Stimulated activated CD8-positive, alpha-beta memory T cell treated with anti-CD3 and anti-CD28 coated beads, Interleukin-12 subunit alpha, Interleukin-12 subunit beta, amount 100 ng/mL, for 24 hours (primary cell): ENCODE measurements at regions not wholly inside any gene's neighbourhood (a gene's known extent, or its start where the extent isn't known, plus 50 kb on each side); places are given as distances from the start of the nearest gene placed in this dataset.

Experiments used
- DNase-seq: peaks from one replicate; pipeline ENCODE4 v3.0.0-alpha.2; 2020; ENCODE audit errors: extremely low read depth

- DNase-seq: no peak
These were observed 200.3 kb downstream of the TLE1 start for GRCh38 chr9:81489046-81489445.

- DNase-seq: no peak
These were observed 208.3 kb downstream of the TLE1 start for GRCh38 chr9:81480828-81481604.

- DNase-seq: no peak
These were observed 209.8 kb downstream of the TLE1 start for GRCh38 chr9:81479573-81479972.

GRCh38 chr9:81477669-81478068 lies 211.7 kb downstream of the TLE1 start:
- no peak for DNase-seq

- DNase-seq: no peak
These were observed 212.4 kb downstream of the TLE1 start for GRCh38 chr9:81476813-81477490.

GRCh38 chr9:81474792-81475191 lies 214.6 kb downstream of the TLE1 start:
- DNase-seq: no peak

GRCh38 chr9:81474125-81474524 lies 215.2 kb downstream of the TLE1 start:
- DNase-seq: no peak

- no peak for DNase-seq
These were observed 215.6 kb downstream of the TLE1 start for GRCh38 chr9:81473708-81474107.

GRCh38 chr9:81473206-81473605 lies 216.1 kb downstream of the TLE1 start:
- no peak for DNase-seq

GRCh38 chr9:81472701-81473100 lies 216.6 kb downstream of the TLE1 start:
- DNase-seq: no peak

GRCh38 chr9:81470864-81471263 lies 218.5 kb downstream of the TLE1 start:
- no peak for DNase-seq

- DNase-seq: no peak
These were observed 221.2 kb downstream of the TLE1 start for GRCh38 chr9:81468084-81468595.

- no peak for DNase-seq
These were observed 222.4 kb downstream of the TLE1 start for GRCh38 chr9:81466981-81467380.

GRCh38 chr9:81465468-81466011 lies 223.8 kb downstream of the TLE1 start:
- no peak for DNase-seq

GRCh38 chr9:81462801-81463200 lies 226.5 kb downstream of the TLE1 start:
- no peak for DNase-seq

- no peak for DNase-seq
These were observed 228.2 kb downstream of the TLE1 start for GRCh38 chr9:81461196-81461595.

GRCh38 chr9:81460693-81461092 lies 228.7 kb downstream of the TLE1 start:
- no peak for DNase-seq

- no peak for DNase-seq
These were observed 229.8 kb downstream of the TLE1 start for GRCh38 chr9:81459591-81459990.

- no peak for DNase-seq
These were observed 232.8 kb downstream of the TLE1 start for GRCh38 chr9:81456431-81457006.

- DNase-seq: no peak
These were observed 233.7 kb downstream of the TLE1 start for GRCh38 chr9:81455462-81456219.

- no peak for DNase-seq
These were observed 243.9 kb downstream of the TLE1 start for GRCh38 chr9:81445331-81445921.
